Suprapubic skin (tissue), 3 donors: ENCODE measurements at regions not wholly inside any gene's neighbourhood (a gene's known extent, or its start where the extent isn't known, plus 50 kb on each side); places are given as distances from the start of the nearest gene placed in this dataset.

Source experiments
- CTCF ChIP-seq, 2 donors: fragments of 200-600 bp in 1 of 2; fragments of 450-650 bp in 1 of 2; sonication (generic) in 1 of 2; IDR thresholded peaks; one replicate each; pipeline ENCODE4 v1.5.1; 2016 to 2019; ENCODE audit warnings: antibody characterized with exemption in 2 of 2, mild to moderate bottlenecking in 1 of 2, moderate library complexity in 1 of 2
- EP300 ChIP-seq: sonication (generic); formaldehyde crosslinking; IDR thresholded peaks from one replicate; pipeline ENCODE4 v1.6.1; 2017; ENCODE audit warnings: antibody characterized with exemption
- POLR2A ChIP-seq, 2 donors: fragments of 450-650 bp; IDR thresholded peaks; one replicate each; pipeline ENCODE4 v1.6.1; 2017; ENCODE audit warnings: antibody characterized with exemption in 2 of 2, mild to moderate bottlenecking in 2 of 2, moderate library complexity in 2 of 2

GRCh38 chr2:8123464-8123863, 558.4 kb upstream of the ID2 start:
- TF ChIP-seq POLR2A (IDR thresholded peaks at IDR 0.05) = no peak
- TF ChIP-seq CTCF (IDR thresholded peaks at IDR 0.05) = no peak
- TF ChIP-seq EP300 = no peak
